Rectal smooth muscle tissue (tissue), 1 donor: ENCODE measurements at regions not wholly inside any gene's neighbourhood (a gene's known extent, or its start where the extent isn't known, plus 50 kb on each side); places are given as distances from the start of the nearest gene placed in this dataset.

ENCODE experiments used
- H3K27ac ChIP-seq: one replicate; pipeline ENCODE4 v1.7.0; 2013; ENCODE audit warnings: low read depth, low read length, inconsistent platforms
- H3K27me3 ChIP-seq: one replicate; pipeline ENCODE4 v1.7.0; 2013; ENCODE audit warnings: low read length; ENCODE audit not compliant: control insufficient read depth, insufficient read depth
- H3K36me3 ChIP-seq: one replicate; pipeline ENCODE4 v1.7.0; 2013; ENCODE audit warnings: low read length; ENCODE audit not compliant: control insufficient read depth, insufficient read depth
- H3K4me1 ChIP-seq: one replicate; pipeline ENCODE4 v1.7.0; 2013; ENCODE audit warnings: low read length; ENCODE audit not compliant: control insufficient read depth, insufficient read depth
- H3K4me3 ChIP-seq: one replicate; pipeline ENCODE4 v1.7.0; 2013; ENCODE audit warnings: low read length
- H3K9ac ChIP-seq: one replicate; pipeline ENCODE4 v1.7.0; 2013; ENCODE audit warnings: low read length

- Histone ChIP-seq H3K36me3 (no peaks in the 10 kb centered on the region), H3K4me1 (no peaks in the 10 kb centered on the region), H3K27ac (no peak overlapping the region), H3K9ac (no peak overlapping the region), H3K27me3 (no peaks in the 10 kb centered on the region), H3K4me3 (no peak overlapping the region)
These were observed 165.2 kb upstream of the ALKAL2 start for GRCh38 chr2:453132-453531.

DNA sequence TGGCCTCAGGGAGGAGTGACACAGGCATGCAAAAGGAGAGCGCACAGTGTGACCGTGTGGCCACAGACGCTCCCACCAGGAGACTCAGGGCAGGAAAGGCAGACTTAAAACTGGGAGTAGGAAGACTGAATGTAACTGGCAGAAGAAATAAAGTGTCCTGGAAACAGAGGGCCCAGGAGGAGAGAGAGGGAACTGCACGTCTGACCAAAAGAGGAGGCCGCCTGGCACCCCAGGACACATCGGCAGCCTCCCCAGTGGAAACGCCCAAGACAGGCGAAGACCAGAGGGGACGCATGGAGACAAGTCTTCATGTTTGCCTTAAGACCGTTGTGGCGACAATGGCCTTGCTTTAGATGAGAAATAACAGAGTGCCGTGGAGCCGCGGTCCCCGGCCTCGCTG, 163.6 kb upstream of the ALKAL2 start:
- Histone ChIP-seq H3K4me1 (no peaks in the 10 kb centered on the region), H3K27ac (no peak overlapping the region), H3K27me3 (no peaks in the 10 kb centered on the region), H3K4me3 (no peak overlapping the region), H3K36me3 (no peaks in the 10 kb centered on the region), H3K9ac (no peak overlapping the region)

- H3K4me1 ChIP-seq = no peaks in the 10 kb centered on the region
- H3K27ac ChIP-seq = no peak overlapping the region
- no peak overlapping the region for H3K4me3 ChIP-seq
- no peak overlapping the region for H3K9ac ChIP-seq
- H3K36me3 ChIP-seq = no peaks in the 10 kb centered on the region
- H3K27me3 ChIP-seq = no peaks in the 10 kb centered on the region
These were observed 161.6 kb upstream of the ALKAL2 start for GRCh38 chr2:449246-450067.

- Histone ChIP-seq H3K27me3 (no peaks in the 10 kb centered on the region), H3K9ac (no peak overlapping the region), H3K36me3 (no peaks in the 10 kb centered on the region), H3K4me1 (no peaks in the 10 kb centered on the region), H3K4me3 (no peak overlapping the region), H3K27ac (no peak overlapping the region)
These were observed 160.2 kb upstream of the ALKAL2 start for GRCh38 chr2:447902-448665.

- no peak overlapping the region for H3K9ac ChIP-seq
- H3K27me3 ChIP-seq = no peaks in the 10 kb centered on the region
- H3K36me3 ChIP-seq = no peaks in the 10 kb centered on the region
- no peaks in the 10 kb centered on the region for H3K4me1 ChIP-seq
- no peak overlapping the region for H3K27ac ChIP-seq
- no peak overlapping the region for H3K4me3 ChIP-seq
These were observed 159.2 kb upstream of the ALKAL2 start for GRCh38 chr2:446963-447530.

DNA sequence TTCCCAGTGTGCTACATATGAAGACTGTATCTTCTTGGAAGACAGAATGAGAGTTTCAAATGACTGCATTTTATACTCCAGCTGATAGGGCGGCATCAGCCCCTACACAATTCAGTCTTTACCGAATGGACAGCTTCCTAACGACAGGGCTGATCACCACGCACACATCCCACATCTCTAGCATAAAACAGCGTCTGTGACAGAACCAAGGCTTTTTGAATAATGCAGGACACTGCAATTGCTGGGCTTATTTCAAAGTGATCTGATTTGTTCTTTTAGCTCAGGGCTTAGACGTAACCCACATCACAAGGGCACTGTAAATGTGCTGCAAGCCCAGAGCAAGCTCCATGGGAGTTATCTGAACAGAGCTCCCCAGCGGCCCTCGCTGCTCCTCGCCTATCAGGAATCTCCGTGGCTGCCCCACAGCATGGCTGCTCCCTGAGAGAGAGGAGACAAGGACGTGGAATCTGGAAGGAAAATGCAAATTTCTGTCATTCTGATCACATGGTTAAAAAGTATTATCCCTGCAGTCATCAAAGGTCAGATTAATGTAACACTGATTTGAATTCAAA, 158.5 kb upstream of the ALKAL2 start:
- Histone ChIP-seq H3K4me3 (no peak overlapping the region), H3K4me1 (no peaks in the 10 kb centered on the region), H3K27ac (no peak overlapping the region), H3K9ac (no peak overlapping the region), H3K27me3 (no peaks in the 10 kb centered on the region), H3K36me3 (no peaks in the 10 kb centered on the region)

DNA sequence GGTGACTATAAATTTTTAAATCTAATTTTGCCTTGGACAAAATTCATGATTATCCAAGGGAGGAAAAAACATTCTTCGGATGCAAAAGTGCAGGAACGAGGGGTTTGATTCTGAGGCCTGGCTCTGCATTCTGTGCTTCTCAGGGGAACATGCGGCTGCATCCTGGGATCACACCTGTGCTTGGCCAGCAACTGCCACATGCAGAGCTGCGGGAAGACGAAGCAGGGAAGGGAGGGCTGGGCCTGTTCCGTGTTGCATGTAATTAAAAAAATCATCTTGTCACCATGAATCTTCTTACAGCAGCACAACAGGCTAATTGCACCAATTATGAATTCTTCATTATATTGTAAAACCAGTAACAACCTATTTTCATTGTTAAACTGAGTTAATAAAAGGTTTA, 158.0 kb upstream of the ALKAL2 start:
- no peak overlapping the region for H3K9ac ChIP-seq
- no peak overlapping the region for H3K27ac ChIP-seq
- H3K36me3 ChIP-seq = no peaks in the 10 kb centered on the region

GRCh38 chr2:444937-445884, 157.3 kb upstream of the ALKAL2 start:
- H3K9ac ChIP-seq = no peak overlapping the region
- no peaks in the 10 kb centered on the region for H3K4me1 ChIP-seq
- H3K36me3 ChIP-seq = no peaks in the 10 kb centered on the region
- no peaks in the 10 kb centered on the region for H3K27me3 ChIP-seq
- H3K4me3 ChIP-seq = no peak overlapping the region
- no peak overlapping the region for H3K27ac ChIP-seq

More for the DNA sequence above, 158.0 kb upstream of the ALKAL2 start:
- H3K27me3 ChIP-seq = no peaks in the 10 kb centered on the region
- H3K4me3 ChIP-seq = no peak overlapping the region
- no peaks in the 10 kb centered on the region for H3K4me1 ChIP-seq

DNA sequence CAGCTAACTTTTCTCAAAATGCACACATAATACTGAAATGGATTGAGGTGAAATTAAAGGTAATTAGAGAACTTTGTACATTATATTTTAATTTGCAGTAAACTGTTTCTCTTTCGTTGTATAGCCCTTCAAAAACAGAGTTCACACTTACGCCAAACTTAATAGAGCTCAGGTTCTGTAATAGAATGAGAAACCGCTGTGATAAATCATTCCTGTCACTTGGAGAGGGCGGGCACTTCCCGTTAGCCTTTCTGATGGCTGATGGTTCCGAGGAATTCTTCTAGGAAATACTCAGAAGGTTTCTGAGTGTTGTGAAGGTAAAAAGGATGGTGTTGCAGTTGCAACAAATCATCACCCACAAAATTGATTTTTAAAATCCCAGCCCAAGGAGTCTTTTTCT, 155.8 kb upstream of the ALKAL2 start:
- no peaks in the 10 kb centered on the region for H3K36me3 ChIP-seq
- no peak overlapping the region for H3K4me3 ChIP-seq
- H3K27ac ChIP-seq = no peak overlapping the region
- H3K27me3 ChIP-seq = no peaks in the 10 kb centered on the region
- no peaks in the 10 kb centered on the region for H3K4me1 ChIP-seq
- H3K9ac ChIP-seq = no peak overlapping the region

GRCh38 chr2:443216-443615, 155.3 kb upstream of the ALKAL2 start:
- H3K27ac ChIP-seq = no peak overlapping the region
- no peaks in the 10 kb centered on the region for H3K27me3 ChIP-seq
- H3K36me3 ChIP-seq = no peaks in the 10 kb centered on the region
- no peak overlapping the region for H3K9ac ChIP-seq
- H3K4me3 ChIP-seq = no peak overlapping the region
- no peaks in the 10 kb centered on the region for H3K4me1 ChIP-seq

- H3K27me3 ChIP-seq = no peaks in the 10 kb centered on the region
- H3K9ac ChIP-seq = no peak overlapping the region
- H3K4me1 ChIP-seq = no peaks in the 10 kb centered on the region
- H3K36me3 ChIP-seq = no peaks in the 10 kb centered on the region
- no peak overlapping the region for H3K27ac ChIP-seq
- no peak overlapping the region for H3K4me3 ChIP-seq
These were observed 153.5 kb upstream of the ALKAL2 start for GRCh38 chr2:441258-442022.
